Mesendoderm (in vitro differentiated cells): ENCODE measurements at regions not wholly inside any gene's neighbourhood (a gene's known extent, or its start where the extent isn't known, plus 50 kb on each side); places are given as distances from the start of the nearest gene placed in this dataset.

Experiments
- DNase-seq: peaks from one replicate; pipeline ENCODE4 v3.0.0; 2013
- H2AK5ac ChIP-seq: 2 replicates; pipeline ENCODE4 v1.6.1; 2013; ENCODE audit warnings: low read length, inconsistent platforms
- H2BK120ac ChIP-seq: 2 replicates; pipeline ENCODE4 v1.6.1; 2013; ENCODE audit warnings: low read depth, mild to moderate bottlenecking, low read length, moderate library complexity, mixed read lengths
- H2BK15ac ChIP-seq: replicated peaks from 2 replicates; pipeline ENCODE4 v1.6.1; 2013; ENCODE audit warnings: low read depth, mild to moderate bottlenecking, moderate library complexity
- H2BK5ac ChIP-seq: 2 replicates; pipeline ENCODE4 v1.6.1; 2013; ENCODE audit warnings: low read length, inconsistent platforms
- H3K18ac ChIP-seq: 2 replicates; pipeline ENCODE4 v1.6.1; 2013; ENCODE audit warnings: mild to moderate bottlenecking, low read length, mixed read lengths
- H3K23ac ChIP-seq: one replicate; pipeline ENCODE4 v1.6.1; 2013; ENCODE audit warnings: low read length
- H3K27ac ChIP-seq: 2 replicates; pipeline ENCODE4 v1.5.1; 2013; ENCODE audit warnings: low read depth, mild to moderate bottlenecking, inconsistent platforms, low read length, moderate library complexity
- H3K27me3 ChIP-seq: 2 replicates; pipeline ENCODE4 v1.6.1; 2013; ENCODE audit warnings: low read length, control low read depth, mild to moderate bottlenecking, inconsistent platforms; ENCODE audit not compliant: insufficient read depth, poor library complexity
- H3K36me3 ChIP-seq: 2 replicates; pipeline ENCODE4 v1.6.1; 2013; ENCODE audit warnings: low read length, inconsistent platforms; ENCODE audit not compliant: control insufficient read depth, insufficient read depth
- H3K4ac ChIP-seq: one replicate; pipeline ENCODE4 v1.6.1; 2013; ENCODE audit warnings: low read depth, mild to moderate bottlenecking, low read length, moderate library complexity
- H3K4me1 ChIP-seq: 2 replicates; pipeline ENCODE4 v1.6.1; 2013; ENCODE audit warnings: low read depth, low read length, inconsistent platforms; ENCODE audit not compliant: control insufficient read depth
- H3K4me2 ChIP-seq: 2 replicates; pipeline ENCODE4 v1.6.1; 2013; ENCODE audit warnings: low read length
- H3K4me3 ChIP-seq: 2 replicates; pipeline ENCODE4 v1.5.1; 2013; ENCODE audit warnings: mild to moderate bottlenecking, low read length
- H3K56ac ChIP-seq: one replicate; pipeline ENCODE4 v1.6.1; 2013; ENCODE audit warnings: low read length
- H3K79me1 ChIP-seq: 2 replicates; pipeline ENCODE4 v1.6.1; 2013; ENCODE audit warnings: low read length, inconsistent platforms
- H3K79me2 ChIP-seq: 2 replicates; pipeline ENCODE4 v1.6.1; 2013; ENCODE audit warnings: mild to moderate bottlenecking, low read length; ENCODE audit not compliant: control insufficient read depth, insufficient read depth
- H3K9ac ChIP-seq: 2 replicates; pipeline ENCODE4 v1.6.1; 2013; ENCODE audit warnings: low read length, inconsistent platforms
- H4K5ac ChIP-seq: one replicate; pipeline ENCODE4 v1.6.1; 2013; ENCODE audit warnings: low read length
- H4K8ac ChIP-seq: one replicate; pipeline ENCODE4 v1.6.1; 2013; ENCODE audit warnings: low read depth, mild to moderate bottlenecking, control low read depth, low read length, moderate library complexity
- WGBS: extraction: QIAGEN DNeasy Blood & Tissue Kit; methylation state at CpG from one replicate; pipeline ENCODE4 v1.1.7; 2013; ENCODE audit warnings: low lambda C conversion rate, missing lambda C conversion rate; ENCODE audit not compliant: insufficient coverage; ENCODE audit errors: extremely low coverage; 5-methylcytosine and 5-hydroxymethylcytosine counted together

DNA sequence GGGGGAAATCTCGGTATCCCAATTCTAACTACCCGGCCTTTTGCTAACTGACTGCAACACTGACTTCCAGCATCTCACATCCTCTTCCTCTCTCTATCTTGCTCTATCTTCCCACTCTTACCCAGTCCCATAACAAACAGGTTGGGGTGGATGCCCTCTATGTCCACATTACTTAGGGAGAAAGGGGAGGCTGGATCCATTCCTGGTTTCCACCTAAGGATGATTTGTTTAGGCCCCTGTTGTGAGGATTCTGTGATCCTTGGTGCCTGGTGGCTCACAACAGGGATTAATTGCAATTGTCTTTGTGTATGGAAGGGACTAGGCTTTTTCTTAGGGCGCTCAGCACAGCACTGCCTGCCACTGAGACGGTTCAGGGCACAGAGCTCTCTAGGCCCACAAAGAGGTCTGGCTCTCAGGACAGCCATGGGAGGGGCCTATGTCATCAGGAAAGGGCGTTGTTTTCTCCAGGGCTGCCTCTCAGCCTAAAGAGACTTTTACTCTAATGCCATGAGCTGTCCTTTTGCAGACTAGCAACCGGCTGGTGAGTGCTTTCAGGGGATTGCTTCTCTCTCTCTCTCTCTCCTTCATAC, 612.1 kb upstream of the SALL1 start:
- H3K4me2 ChIP-seq, result no peak overlapping the region
- H3K4ac ChIP-seq, result no peak overlapping the region
- no peak overlapping the region for H2BK120ac ChIP-seq
- H3K4me3 ChIP-seq, result no peak overlapping the region
- H3K56ac ChIP-seq, result peak overlapping the region; percentile 77
- no peak overlapping the region for H4K5ac ChIP-seq
- H3K18ac ChIP-seq, result no peak overlapping the region
- no peaks in the 10 kb centered on the region for H3K36me3 ChIP-seq
- H3K23ac ChIP-seq, result no peak overlapping the region
- H2BK15ac ChIP-seq, result no peak overlapping the region
- no peaks in the 10 kb centered on the region for H3K27me3 ChIP-seq
- no peak overlapping the region for H3K27ac ChIP-seq
- H3K79me2 ChIP-seq, result no peaks in the 10 kb centered on the region
- H2AK5ac ChIP-seq, result peak overlapping the region; percentile 43
- WGBS, result no CpG with 5 or more reads among the region's 6 CpGs
- no peak overlapping the region for H4K8ac ChIP-seq
- H3K9ac ChIP-seq, result peak overlapping the region; percentile 21
- no peaks in the 10 kb centered on the region for H3K79me1 ChIP-seq
- H3K4me1 ChIP-seq, result peaks cover 4% of the 10 kb centered on the region
- peak overlapping the region; percentile 69 for H2BK5ac ChIP-seq
- DNase-seq, result peak; percentile 74

- no CpG with 5 or more reads among the region's 30 CpGs for WGBS
- H3K79me1 ChIP-seq, result no peaks in the 10 kb centered on the region
- H2BK120ac ChIP-seq, result no peak overlapping the region
- no peak overlapping the region for H2BK15ac ChIP-seq
- H4K5ac ChIP-seq, result no peak overlapping the region
- peak overlapping the region; percentile 45 for H3K56ac ChIP-seq
- H3K4me1 ChIP-seq, result peaks cover 4% of the 10 kb centered on the region
- H3K27ac ChIP-seq, result no peak overlapping the region
- no peak overlapping the region for H3K4me3 ChIP-seq
- H3K9ac ChIP-seq, result peak overlapping the region; percentile 42
- no peak overlapping the region for H3K18ac ChIP-seq
- no peaks in the 10 kb centered on the region for H3K36me3 ChIP-seq
- no peaks in the 10 kb centered on the region for H3K79me2 ChIP-seq
- DNase-seq, result peak; percentile 62
- no peak overlapping the region for H3K4ac ChIP-seq
- H3K4me2 ChIP-seq, result no peak overlapping the region
- H2BK5ac ChIP-seq, result no peak overlapping the region
- no peak overlapping the region for H4K8ac ChIP-seq
- H3K23ac ChIP-seq, result no peak overlapping the region
- no peak overlapping the region for H2AK5ac ChIP-seq
- H3K27me3 ChIP-seq, result no peaks in the 10 kb centered on the region
Observed at GRCh38 chr16:51762081-51762996, 611.3 kb upstream of the SALL1 start.

- no peak overlapping the region for H3K9ac ChIP-seq
- no peaks in the 10 kb centered on the region for H3K79me2 ChIP-seq
- no peaks in the 10 kb centered on the region for H3K79me1 ChIP-seq
- H3K4me1 ChIP-seq, result peaks cover 4% of the 10 kb centered on the region
- DNase-seq, result no peak
- no peak overlapping the region for H3K4me3 ChIP-seq
- no peak overlapping the region for H3K4me2 ChIP-seq
- no peak overlapping the region for H3K27ac ChIP-seq
- H4K8ac ChIP-seq, result no peak overlapping the region
- peak overlapping the region; percentile 58 for H2BK5ac ChIP-seq
- no peak overlapping the region for H2AK5ac ChIP-seq
- WGBS, result no CpG with 5 or more reads among the region's 9 CpGs
- H3K56ac ChIP-seq, result peak overlapping the region; percentile 62
- no peak overlapping the region for H2BK120ac ChIP-seq
- no peaks in the 10 kb centered on the region for H3K36me3 ChIP-seq
- no peak overlapping the region for H3K23ac ChIP-seq
- H2BK15ac ChIP-seq, result peak overlapping the region; percentile 65
- H3K27me3 ChIP-seq, result no peaks in the 10 kb centered on the region
- H3K4ac ChIP-seq, result no peak overlapping the region
- H4K5ac ChIP-seq, result peak overlapping the region; percentile 62
- peak overlapping the region; percentile 16 for H3K18ac ChIP-seq
Observed at GRCh38 chr16:51761001-51761400, 609.9 kb upstream of the SALL1 start.

DNA sequence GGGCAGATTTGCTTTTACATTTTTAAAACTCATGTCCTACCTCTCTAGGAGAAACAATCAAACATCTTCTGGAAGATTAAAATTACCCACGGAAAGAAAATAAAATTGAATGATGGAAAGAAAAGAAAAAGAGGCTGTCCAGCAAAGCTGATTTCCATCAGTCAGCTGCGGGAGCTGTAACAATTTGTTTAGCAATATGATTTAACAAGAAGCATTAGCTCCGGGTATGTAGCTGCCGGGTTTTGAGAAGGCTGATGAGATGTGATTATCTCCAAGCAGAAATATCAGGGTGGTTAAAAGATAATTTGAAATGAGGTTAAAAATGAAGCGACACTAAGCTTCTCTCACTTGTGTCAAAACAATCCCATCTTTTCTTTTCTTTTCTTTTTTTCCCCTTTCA, 608.9 kb upstream of the SALL1 start:
- peak; percentile 3 for DNase-seq
- Histone ChIP-seq H3K79me1 (no peaks in the 10 kb centered on the region), H3K79me2 (no peaks in the 10 kb centered on the region), H3K4me1 (peaks cover 6% of the 10 kb centered on the region), H3K56ac (no peak overlapping the region), H2AK5ac (no peak overlapping the region), H2BK5ac (no peak overlapping the region), H3K4me3 (no peak overlapping the region), H3K27me3 (no peaks in the 10 kb centered on the region), H3K9ac (no peak overlapping the region), H4K5ac (no peak overlapping the region), H3K36me3 (no peaks in the 10 kb centered on the region), H3K4ac (no peak overlapping the region), H3K23ac (no peak overlapping the region), H3K18ac (no peak overlapping the region), H3K27ac (no peak overlapping the region), H3K4me2 (no peak overlapping the region), H4K8ac (no peak overlapping the region), H2BK15ac (no peak overlapping the region), H2BK120ac (no peak overlapping the region)
- no CpG with 5 or more reads among the region's 5 CpGs for WGBS

- Histone ChIP-seq H3K79me2 (no peaks in the 10 kb centered on the region), H2BK15ac (no peak overlapping the region), H3K79me1 (no peaks in the 10 kb centered on the region), H3K56ac (no peak overlapping the region), H3K27me3 (no peaks in the 10 kb centered on the region), H3K4me2 (no peak overlapping the region), H3K23ac (no peak overlapping the region), H2BK5ac (no peak overlapping the region), H3K9ac (no peak overlapping the region), H3K36me3 (no peaks in the 10 kb centered on the region), H3K4me1 (peaks cover 7% of the 10 kb centered on the region), H3K4ac (no peak overlapping the region), H2BK120ac (no peak overlapping the region), H3K27ac (no peak overlapping the region), H3K4me3 (no peak overlapping the region), H2AK5ac (no peak overlapping the region), H4K8ac (no peak overlapping the region), H4K5ac (no peak overlapping the region), H3K18ac (no peak overlapping the region)
- DNase-seq, result peak; percentile 89
- WGBS, result no CpG with 5 or more reads among the region's 4 CpGs
Observed at GRCh38 chr16:51759329-51759728, 608.3 kb upstream of the SALL1 start.
